Inflammatory macrophage treated with lipopolysaccharide for 1 hour (primary cell): ENCODE measurements at regions not wholly inside any gene's neighbourhood (a gene's known extent, or its start where the extent isn't known, plus 50 kb on each side); places are given as distances from the start of the nearest gene placed in this dataset.
"Not testable (repeated sequence)": the region's sequence is repeated elsewhere in the genome, so short reads cannot be mapped to it uniquely, and the experiment has no call there.

Experiments
- DNase-seq, 2 donors: peaks; one replicate each; pipeline ENCODE4 v3.0.0-alpha.2; 2020 to 2022

- no peak for DNase-seq
Observed at GRCh38 chr1:118445156-118445555, 260.1 kb upstream of the SPAG17 start.

GRCh38 chr1:118442214-118442613, 257.2 kb upstream of the SPAG17 start:
- DNase-seq: no peak

GRCh38 chr1:118437664-118438063, 252.6 kb upstream of the SPAG17 start:
- no peak for DNase-seq

GRCh38 chr1:118429856-118430255, 244.8 kb upstream of the SPAG17 start:
- no peak for DNase-seq

- DNase-seq: no peak
Observed at GRCh38 chr1:118421868-118422350, 236.9 kb upstream of the SPAG17 start.

GRCh38 chr1:118404024-118404423, 219.0 kb upstream of the SPAG17 start:
- no peak for DNase-seq

- DNase-seq: no peak
Observed at GRCh38 chr1:118397496-118397859, 212.4 kb upstream of the SPAG17 start.

- no peak for DNase-seq
Observed at GRCh38 chr1:118396829-118397495, 211.9 kb upstream of the SPAG17 start.

- DNase-seq: no peak
Observed at GRCh38 chr1:118396279-118396678, 211.3 kb upstream of the SPAG17 start.

- DNase-seq: no peak
Observed at GRCh38 chr1:118395430-118395991, 210.5 kb upstream of the SPAG17 start.

- DNase-seq: no peak
Observed at GRCh38 chr1:118390955-118391354, 205.9 kb upstream of the SPAG17 start.

- no peak for DNase-seq
Observed at GRCh38 chr1:118388301-118388959, 203.4 kb upstream of the SPAG17 start.

- DNase-seq: no peak
Observed at GRCh38 chr1:118381197-118381869, 196.3 kb upstream of the SPAG17 start.

- DNase-seq: not testable (repeated sequence)
Observed at GRCh38 chr1:118377183-118377582, 192.2 kb upstream of the SPAG17 start.

GRCh38 chr1:118371612-118372011, 186.6 kb upstream of the SPAG17 start:
- DNase-seq: no peak

- DNase-seq: no peak
Observed at GRCh38 chr1:118370861-118371260, 185.8 kb upstream of the SPAG17 start.

- DNase-seq: no peak
Observed at GRCh38 chr1:118366286-118366685, 181.3 kb upstream of the SPAG17 start.

GRCh38 chr1:118364882-118365281, 179.9 kb upstream of the SPAG17 start:
- no peak for DNase-seq

GRCh38 chr1:118363396-118363795, 178.4 kb upstream of the SPAG17 start:
- DNase-seq: no peak

GRCh38 chr1:118360817-118361216, 175.8 kb upstream of the SPAG17 start:
- no peak for DNase-seq

- DNase-seq: no peak
Observed at GRCh38 chr1:118346936-118347335, 161.9 kb upstream of the SPAG17 start.

- no peak for DNase-seq
Observed at GRCh38 chr1:118340928-118341910, 156.2 kb upstream of the SPAG17 start.
